ENCODE measurements at regions not wholly inside any gene's neighbourhood (a gene's known extent, or its start where the extent isn't known, plus 50 kb on each side); places are given as distances from the start of the nearest gene placed in this dataset.

DNA sequence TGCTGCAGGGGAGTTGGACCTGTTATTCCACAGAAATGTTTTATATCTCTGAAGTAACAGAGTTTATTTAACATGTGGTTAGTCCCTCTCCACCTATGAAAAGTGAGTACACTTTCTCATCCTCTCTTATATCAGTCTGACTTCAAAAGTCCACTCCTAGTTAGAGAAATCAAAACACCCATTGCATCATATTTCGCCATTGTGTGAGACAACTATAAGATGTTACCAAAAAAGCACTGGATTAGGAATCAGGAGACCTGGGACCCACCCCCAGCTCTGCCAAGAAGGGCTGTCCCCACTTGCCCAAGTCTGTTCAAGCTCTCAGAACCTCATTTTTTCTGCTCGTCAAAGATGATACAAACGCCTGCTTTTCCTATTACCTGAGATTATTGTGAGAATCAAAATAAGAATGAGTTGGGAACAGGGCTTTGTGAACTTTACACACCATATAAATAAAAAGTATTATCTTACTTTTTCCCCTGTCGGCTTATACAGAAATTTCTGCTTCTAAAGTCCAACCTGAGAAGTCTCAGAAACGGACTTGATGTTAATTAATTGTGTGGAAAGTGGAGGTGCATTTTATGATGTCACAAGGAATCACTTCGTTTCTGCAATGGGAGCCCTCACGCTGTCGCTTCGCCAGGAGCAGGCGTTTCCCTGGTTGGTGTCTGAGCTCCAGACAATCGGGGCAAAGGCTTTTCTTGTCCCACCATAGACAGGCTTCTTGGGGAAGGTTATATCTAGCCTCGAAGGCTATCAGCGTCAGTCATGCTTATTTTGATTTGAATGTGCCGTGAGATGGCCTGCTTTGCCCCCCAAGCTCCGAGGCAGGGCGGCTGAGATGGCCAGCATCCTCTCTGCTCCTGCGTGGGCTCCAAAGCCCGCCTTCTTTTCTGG, 89.6 kb upstream of the ZNF516 start:
- Histone ChIP-seq H3K4me3 (ENCODE audit: low read depth, low read length) (no peak overlapping the region), H3K9me3 (ENCODE audit: control insufficient read depth, insufficient read depth, low read length) (no peaks in the 10 kb centered on the region), H3K27me3 (ENCODE audit: control insufficient read depth, insufficient read depth, low read length) (peaks cover 17% of the 10 kb centered on the region), H3K27ac (ENCODE audit: low read depth, low read length) (no peak overlapping the region)
- ChIA-PET CTCF (interaction anchor here (1.2 kb wide), 1 partner anchor 36 kb away, joined by 3 read pairs; no protein-coding TSS in a partner anchor), POLR2A (no interaction called here)
- TF ChIP-seq, protein P1, sequence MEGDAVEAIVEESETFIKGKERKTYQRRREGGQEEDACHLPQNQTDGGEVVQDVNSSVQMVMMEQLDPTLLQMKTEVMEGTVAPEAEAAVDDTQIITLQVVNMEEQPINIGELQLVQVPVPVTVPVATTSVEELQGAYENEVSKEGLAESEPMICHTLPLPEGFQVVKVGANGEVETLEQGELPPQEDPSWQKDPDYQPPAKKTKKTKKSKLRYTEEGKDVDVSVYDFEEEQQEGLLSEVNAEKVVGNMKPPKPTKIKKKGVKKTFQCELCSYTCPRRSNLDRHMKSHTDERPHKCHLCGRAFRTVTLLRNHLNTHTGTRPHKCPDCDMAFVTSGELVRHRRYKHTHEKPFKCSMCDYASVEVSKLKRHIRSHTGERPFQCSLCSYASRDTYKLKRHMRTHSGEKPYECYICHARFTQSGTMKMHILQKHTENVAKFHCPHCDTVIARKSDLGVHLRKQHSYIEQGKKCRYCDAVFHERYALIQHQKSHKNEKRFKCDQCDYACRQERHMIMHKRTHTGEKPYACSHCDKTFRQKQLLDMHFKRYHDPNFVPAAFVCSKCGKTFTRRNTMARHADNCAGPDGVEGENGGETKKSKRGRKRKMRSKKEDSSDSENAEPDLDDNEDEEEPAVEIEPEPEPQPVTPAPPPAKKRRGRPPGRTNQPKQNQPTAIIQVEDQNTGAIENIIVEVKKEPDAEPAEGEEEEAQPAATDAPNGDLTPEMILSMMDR (IDR thresholded peaks at IDR 0.05; ENCODE audit: low read depth, low read length), result no peak
- no peak for DNase-seq (ENCODE audit: low read depth, low spot score)

DNA sequence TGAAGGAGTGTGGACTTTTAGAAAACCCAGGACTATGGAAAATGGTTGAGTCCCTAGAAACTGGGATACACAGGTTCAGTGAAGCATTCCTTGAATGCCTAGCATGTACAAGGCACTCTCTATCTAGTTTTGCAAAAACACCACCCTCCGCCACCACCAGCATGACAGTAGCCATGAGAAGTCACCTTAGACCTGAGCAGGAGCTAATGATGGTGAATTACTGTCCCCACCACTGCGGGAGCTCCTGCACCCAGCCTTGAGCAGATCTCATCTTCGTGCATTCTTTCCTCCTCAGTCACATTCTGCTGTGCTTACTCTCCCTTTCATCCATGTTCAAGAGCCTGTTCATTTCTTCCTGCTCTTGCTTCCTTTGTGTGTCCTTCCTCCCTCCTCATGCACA, 86.2 kb upstream of the ZNF516 start:
- ChIA-PET CTCF (no interaction called here), POLR2A (no interaction called here)
- TF ChIP-seq, protein P1 (IDR thresholded peaks at IDR 0.05; ENCODE audit: low read depth, low read length), result no peak
- Histone ChIP-seq H3K9me3 (ENCODE audit: control insufficient read depth, insufficient read depth, low read length) (no peaks in the 10 kb centered on the region; the same call in 1 of the 2 replicates), H3K27me3 (ENCODE audit: control insufficient read depth, insufficient read depth, low read length) (peaks cover 27% of the 10 kb centered on the region), H3K27ac (ENCODE audit: low read depth, low read length) (no peak overlapping the region), H3K4me3 (ENCODE audit: low read depth, low read length) (no peak overlapping the region)
- DNase-seq (ENCODE audit: low read depth, low spot score), result no peak

- POLR2A ChIA-PET, result no interaction called here
- TF ChIP-seq, protein P1 (IDR thresholded peaks at IDR 0.05; ENCODE audit: low read depth, low read length), result no peak
- Histone ChIP-seq H3K27me3 (ENCODE audit: control insufficient read depth, insufficient read depth, low read length) (peaks cover 27% of the 10 kb centered on the region), H3K9me3 (ENCODE audit: control insufficient read depth, insufficient read depth, low read length) (no peaks in the 10 kb centered on the region; the same call in 1 of the 2 replicates), H3K27ac (ENCODE audit: low read depth, low read length) (no peak overlapping the region), H3K4me3 (ENCODE audit: low read depth, low read length) (no peak overlapping the region)
- no peak for DNase-seq (ENCODE audit: low read depth, low spot score)
- CTCF ChIA-PET, result no interaction called here
Observed at GRCh38 chr18:76580288-76580962, 85.4 kb upstream of the ZNF516 start.

- TF ChIP-seq, protein P1 (IDR thresholded peaks at IDR 0.05; ENCODE audit: low read depth, low read length), result no peak
- Histone ChIP-seq H3K27me3 (ENCODE audit: control insufficient read depth, insufficient read depth, low read length) (peaks cover 27% of the 10 kb centered on the region), H3K27ac (ENCODE audit: low read depth, low read length) (no peak overlapping the region), H3K9me3 (ENCODE audit: control insufficient read depth, insufficient read depth, low read length) (no peaks in the 10 kb centered on the region; the same call in 1 of the 2 replicates), H3K4me3 (ENCODE audit: low read depth, low read length) (no peak overlapping the region)
- no peak for DNase-seq (ENCODE audit: low read depth, low spot score)
- POLR2A ChIA-PET, result no interaction called here
- CTCF ChIA-PET, result no interaction called here
Observed at GRCh38 chr18:76579301-76579695, 84.3 kb upstream of the ZNF516 start.

All from AG04450 (cell line).